ENCODE measurements at regions not wholly inside any gene's neighbourhood (a gene's known extent, or its start where the extent isn't known, plus 50 kb on each side); places are given as distances from the start of the nearest gene placed in this dataset.

DNA sequence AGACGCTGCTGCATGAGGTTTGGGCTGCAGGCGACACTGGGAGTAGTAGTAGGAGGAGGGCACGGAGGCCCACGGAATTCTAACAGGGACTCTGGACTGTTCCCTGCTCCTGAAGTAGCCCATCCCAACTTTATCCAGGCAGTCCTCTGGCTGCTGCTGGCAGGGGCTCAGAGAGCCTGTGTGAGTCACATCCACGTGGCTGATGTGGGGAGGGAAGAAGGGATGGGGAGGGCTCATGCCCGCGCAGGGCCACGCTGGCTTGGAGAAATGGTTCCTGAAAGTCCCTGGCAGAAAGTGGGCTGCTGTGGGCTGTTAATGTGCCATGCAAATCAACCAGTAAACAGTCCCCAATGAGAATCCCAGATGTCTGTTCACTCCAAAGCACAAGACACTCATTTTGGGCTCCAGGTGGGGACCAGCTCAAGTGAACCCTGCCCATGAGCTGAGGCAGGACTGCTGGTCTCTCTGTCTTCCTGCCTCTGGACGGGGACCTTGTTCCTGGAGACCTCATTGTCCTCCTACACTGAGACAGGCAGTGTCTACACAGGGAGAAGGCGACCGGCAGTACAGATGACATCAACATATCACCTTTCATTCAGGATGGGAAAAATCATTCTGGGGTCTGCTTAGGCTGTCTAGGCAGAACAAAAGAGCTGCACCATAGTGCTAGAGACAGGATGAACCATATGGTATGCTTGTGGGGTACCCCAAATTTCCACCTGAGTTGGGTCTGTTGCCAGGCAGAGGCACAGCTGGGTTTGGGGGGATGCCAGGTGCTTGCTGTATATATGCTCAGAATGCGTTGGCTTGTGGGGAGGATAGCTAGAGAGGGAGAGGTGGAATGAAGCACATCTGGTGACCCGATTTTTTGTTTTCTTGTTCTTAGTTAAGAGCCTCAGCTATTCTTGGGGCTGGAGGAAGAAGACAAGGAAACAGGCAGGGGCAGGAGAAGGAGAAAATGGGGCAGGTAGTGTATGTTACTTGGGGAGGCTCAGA, 57.9 kb upstream of the FMOD start:
- TF ChIP-seq EZH2 (IDR thresholded peaks at IDR 0.05) (no peak), POLR2AphosphoS5 (IDR thresholded peaks at IDR 0.05; ENCODE audit: low read depth, low read length) (no peak)
- TF ChIP-seq, protein P1, sequence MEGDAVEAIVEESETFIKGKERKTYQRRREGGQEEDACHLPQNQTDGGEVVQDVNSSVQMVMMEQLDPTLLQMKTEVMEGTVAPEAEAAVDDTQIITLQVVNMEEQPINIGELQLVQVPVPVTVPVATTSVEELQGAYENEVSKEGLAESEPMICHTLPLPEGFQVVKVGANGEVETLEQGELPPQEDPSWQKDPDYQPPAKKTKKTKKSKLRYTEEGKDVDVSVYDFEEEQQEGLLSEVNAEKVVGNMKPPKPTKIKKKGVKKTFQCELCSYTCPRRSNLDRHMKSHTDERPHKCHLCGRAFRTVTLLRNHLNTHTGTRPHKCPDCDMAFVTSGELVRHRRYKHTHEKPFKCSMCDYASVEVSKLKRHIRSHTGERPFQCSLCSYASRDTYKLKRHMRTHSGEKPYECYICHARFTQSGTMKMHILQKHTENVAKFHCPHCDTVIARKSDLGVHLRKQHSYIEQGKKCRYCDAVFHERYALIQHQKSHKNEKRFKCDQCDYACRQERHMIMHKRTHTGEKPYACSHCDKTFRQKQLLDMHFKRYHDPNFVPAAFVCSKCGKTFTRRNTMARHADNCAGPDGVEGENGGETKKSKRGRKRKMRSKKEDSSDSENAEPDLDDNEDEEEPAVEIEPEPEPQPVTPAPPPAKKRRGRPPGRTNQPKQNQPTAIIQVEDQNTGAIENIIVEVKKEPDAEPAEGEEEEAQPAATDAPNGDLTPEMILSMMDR (IDR thresholded peaks at IDR 0.05 in 2 of 3, conservative IDR thresholded peaks at IDR 0.05 in 1 of 3; ENCODE audit: borderline replicate concordance in 1 of 3, insufficient read depth in 1 of 3, low read depth in 2 of 3, low read length in 2 of 3): no peak

Measured in HCT116 (cell line).